HCT116 (cell line): ENCODE measurements at regions not wholly inside any gene's neighbourhood (a gene's known extent, or its start where the extent isn't known, plus 50 kb on each side); places are given as distances from the start of the nearest gene placed in this dataset.

ENCODE experiments used
- ATAC-seq: fragments of 200-7000 bp; cut with Tn5 transposase; 2 replicates; pipeline ENCODE4 v1.9.1; 2020; ENCODE audit warnings: mild to moderate bottlenecking, moderate library complexity
- BruUV-seq: library from RNA; stranded (reverse); fragments of 400-500 nt; replicated peaks from 2 replicates; lab custom pipeline; 2021; lab: Mats Ljungman, UMichigan
- CTCF ChIA-PET: fragments of 300-600 bp; sonication (Branson Sonifier 250); formaldehyde crosslinking; loops from one replicate; lab custom pipeline; 2021; ENCODE audit warnings: antibody characterized with exemption; lab: Charles Lee
- POLR2A ChIA-PET: fragments of 300-600, 350-600 bp; sonication (Branson Sonifier 250); formaldehyde crosslinking; loops from one replicate; lab custom pipeline; 2021; ENCODE audit warnings: antibody characterized with exemption; lab: Charles Lee
- RAD21 ChIA-PET, 2 experiments: fragments of 300-600 bp; sonication (Branson Sonifier 250); formaldehyde crosslinking; loops; one replicate each; lab custom pipeline; 2023; ENCODE audit warnings: low total read pairs in 2 of 2; ENCODE audit not compliant: uncharacterized antibody in 2 of 2, unreplicated experiment in 2 of 2, low non-redundant PET in 1 of 2; lab: Charles Lee
- DNase-seq: peaks from one replicate; pipeline ENCODE4 v3.0.0-alpha.2; 2010; ENCODE audit warnings: low read depth, low spot score
- H2AFZ ChIP-seq: fragments of 200-600 bp; shearing (Covaris generic), sonication (generic); 2 replicates; pipeline ENCODE4 v1.6.1; 2017; ENCODE audit warnings: low read depth, mixed run types, mixed read lengths, antibody characterized with exemption, low read length; ENCODE audit not compliant: poor library complexity, severe bottlenecking
- H3K27ac ChIP-seq: 2 replicates; pipeline ENCODE4 v1.5.1; 2012; ENCODE audit warnings: low read depth, low read length
- H3K27me3 ChIP-seq: fragments of 200-600 bp; sonication (generic); 2 replicates; pipeline ENCODE4 v1.6.1; 2016; ENCODE audit warnings: mixed run types, low read length, mixed read lengths; ENCODE audit not compliant: insufficient read depth
- H3K36me3 ChIP-seq, 2 experiments: fragments of 200-500 bp in 1 of 2; fragments of 200-600 bp in 1 of 2; sonication (Bioruptor generic) in 1 of 2; sonication (generic) in 1 of 2; 2 replicates each; pipeline versions ENCODE4 v1.5.1 to v1.6.1; 2014 to 2016; ENCODE audit warnings: low read length in 2 of 2, inconsistent platforms in 1 of 2, mixed read lengths in 1 of 2, mixed run types in 1 of 2; ENCODE audit not compliant: insufficient read depth in 2 of 2, control insufficient read depth in 1 of 2
- H3K4me1 ChIP-seq, 2 experiments: fragments of 200-600 bp in 1 of 2; sonication (generic) in 1 of 2; 2 replicates each; pipeline versions ENCODE4 v1.5.1 to v1.6.1; 2012 to 2017; ENCODE audit warnings: low read length in 2 of 2, inconsistent platforms in 1 of 2, mild to moderate bottlenecking in 1 of 2, mixed read lengths in 1 of 2, mixed run types in 1 of 2, moderate library complexity in 1 of 2; ENCODE audit not compliant: insufficient read depth in 2 of 2, control insufficient read depth in 1 of 2
- H3K4me2 ChIP-seq: fragments of 200-600 bp; sonication (generic); 2 replicates; pipeline ENCODE4 v1.6.1; 2017; ENCODE audit warnings: mixed run types, low read length, mixed read lengths
- H3K4me3 ChIP-seq, 2 experiments: fragments of 200-600 bp in 1 of 2; sonication (generic) in 1 of 2; replicated peaks in 1 of 2; 2 replicates each; pipeline ENCODE4 v1.5.1; 2011 to 2016; ENCODE audit warnings: low read length in 2 of 2, control low read depth in 1 of 2, low read depth in 1 of 2, mild to moderate bottlenecking in 1 of 2, mixed read lengths in 1 of 2, mixed run types in 1 of 2
- H3K79me2 ChIP-seq: fragments of 200-600 bp; sonication (generic); 2 replicates; pipeline ENCODE4 v1.6.1; 2017; ENCODE audit warnings: mild to moderate bottlenecking, mixed run types, low read length, moderate library complexity, mixed read lengths; ENCODE audit not compliant: insufficient read depth
- H3K9ac ChIP-seq: fragments of 200-600 bp; sonication (generic); 2 replicates; pipeline ENCODE4 v1.6.1; 2016; ENCODE audit warnings: low read length, mixed read lengths
- H3K9me2 ChIP-seq: fragments of 200-600 bp; sonication (generic), shearing (Covaris generic); 2 replicates; pipeline ENCODE4 v1.6.1; 2017; ENCODE audit warnings: mixed run types, mild to moderate bottlenecking, moderate library complexity; ENCODE audit not compliant: insufficient read depth
- H3K9me3 ChIP-seq, 2 experiments: fragments of 200-500 bp in 1 of 2; fragments of 200-600 bp in 1 of 2; sonication (Bioruptor generic) in 1 of 2; sonication (generic) in 1 of 2; 2 replicates each; pipeline ENCODE4 v1.6.1; 2014 to 2017; ENCODE audit warnings: low read length in 2 of 2, mixed read lengths in 2 of 2, inconsistent platforms in 1 of 2, low read depth in 1 of 2, mild to moderate bottlenecking in 1 of 2, mixed run types in 1 of 2, moderate library complexity in 1 of 2; ENCODE audit not compliant: control insufficient read depth in 1 of 2, insufficient read depth in 1 of 2
- H4K20me1 ChIP-seq: fragments of 200-600 bp; sonication (generic), shearing (Covaris generic); 2 replicates; pipeline ENCODE4 v1.6.1; 2017; ENCODE audit warnings: mixed run types, mild to moderate bottlenecking, moderate library complexity; ENCODE audit not compliant: insufficient read depth
- CBX3 ChIP-seq: IDR thresholded peaks from 2 replicates; pipeline ENCODE4 v1.6.1; 2012; ENCODE audit warnings: low read depth
- RAD21 ChIP-seq: IDR thresholded peaks from 2 replicates; pipeline ENCODE4 v1.6.1; 2012; ENCODE audit warnings: low read depth, mild to moderate bottlenecking
- SRF ChIP-seq: IDR thresholded peaks from 2 replicates; pipeline ENCODE4 v1.6.1; 2012; ENCODE audit warnings: low read depth
- TCF7L2 ChIP-seq: IDR thresholded peaks from 2 replicates; pipeline ENCODE4 v1.7.0; 2011; ENCODE audit warnings: borderline replicate concordance, inconsistent platforms; ENCODE audit not compliant: insufficient read depth, insufficient read length; ENCODE audit errors: extremely low read depth
- YY1 ChIP-seq: IDR thresholded peaks from 2 replicates; pipeline ENCODE4 v1.6.1; 2011; ENCODE audit warnings: low read length, low read depth, moderate library complexity, mild to moderate bottlenecking; ENCODE audit not compliant: insufficient replicate concordance; ENCODE audit errors: extremely low read depth
- ZFX ChIP-seq: fragments of 450-650 bp; IDR thresholded peaks from 2 replicates; pipeline ENCODE4 v1.6.1; 2017
- intact Hi-C: fragments of 100-400 bp; cut with micrococcal nuclease; formaldehyde crosslinking; loops from 2 replicates; pipeline ENCODE4 v1.10.0; 2022
- TF ChIP-seq, protein P1 (sequence below), 3 experiments: fragments of 200-600 bp in 1 of 3; sonication (generic) in 1 of 3; IDR thresholded peaks in 2 of 3; conservative IDR thresholded peaks in 1 of 3; 2 replicates each; pipeline ENCODE4 v1.5.1; 2012 to 2017; ENCODE audit warnings: low read depth in 2 of 3, low read length in 2 of 3, antibody characterized with exemption in 1 of 3, borderline replicate concordance in 1 of 3, control low read depth in 1 of 3, mild to moderate bottlenecking in 1 of 3, mixed read lengths in 1 of 3, mixed run types in 1 of 3, moderate library complexity in 1 of 3; ENCODE audit not compliant: insufficient read depth in 1 of 3

DNA sequence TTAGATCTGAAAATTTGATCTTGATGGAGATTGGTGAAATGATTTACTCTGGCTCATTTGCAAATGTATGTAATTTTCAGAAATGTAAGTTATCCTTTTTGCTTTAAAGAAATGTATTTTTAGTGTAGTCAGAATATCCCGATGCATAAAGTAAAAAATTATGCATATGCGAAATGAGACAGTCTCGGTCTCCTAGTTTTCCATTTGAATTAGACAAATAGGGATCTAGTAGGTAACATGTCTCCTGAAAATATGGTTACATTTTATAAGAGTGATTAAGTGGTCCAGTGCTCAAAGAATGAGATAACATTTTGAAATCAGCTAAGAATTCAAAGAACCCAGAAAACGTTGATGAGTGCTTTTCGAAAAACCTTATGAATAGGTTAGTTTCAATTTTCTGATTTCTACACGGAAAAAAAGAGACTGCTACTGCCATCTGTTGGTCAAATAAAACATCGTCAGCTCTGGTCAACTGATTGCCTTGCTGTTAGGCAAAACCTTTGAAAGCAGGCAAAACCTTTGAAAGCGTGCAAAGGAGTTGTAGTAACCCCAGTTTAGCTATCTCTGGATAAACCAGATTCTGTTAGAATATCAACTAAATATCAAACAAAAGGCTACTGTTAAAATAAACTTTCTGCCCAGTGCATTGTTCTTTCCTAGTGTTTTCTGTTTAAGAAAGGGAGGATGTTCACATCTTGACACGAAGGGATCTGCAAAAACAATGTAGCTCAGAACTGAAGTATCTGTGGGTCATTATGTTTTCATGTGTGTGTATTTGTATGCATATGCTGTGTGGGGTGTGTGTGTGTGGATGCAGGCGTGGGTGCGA is 59.3 kb upstream of the CHMP2B start:
- no TSS peak for BruUV-seq
- RAD21 ChIA-PET: no interaction called here
- Histone ChIP-seq H3K27me3 (no peaks in the 10 kb centered on the region), H3K4me3 (peak overlapping the region; percentile 32 to 38), H3K36me3 (no peaks in the 10 kb centered on the region), H3K4me2 (peak overlapping the region; percentile 52), H3K9ac (no peak overlapping the region), H4K20me1 (no peaks in the 10 kb centered on the region), H3K9me2 (no peaks in the 10 kb centered on the region), H3K4me1 (no peaks in the 10 kb centered on the region), H2AFZ (peak overlapping the region; percentile 25), H3K27ac (no peak overlapping the region), H3K9me3 (no peaks in the 10 kb centered on the region), H3K79me2 (no peaks in the 10 kb centered on the region)
- POLR2A ChIA-PET: no interaction called here
- ATAC-seq (peak; percentile 76), DNase-seq (peak; percentile 46)
- TF ChIP-seq CBX3 (no peak), RAD21 (peak; percentile 47), YY1 (no peak), ZFX (no peak), SRF (no peak), TCF7L2 (no peak)
- TF ChIP-seq, protein P1, sequence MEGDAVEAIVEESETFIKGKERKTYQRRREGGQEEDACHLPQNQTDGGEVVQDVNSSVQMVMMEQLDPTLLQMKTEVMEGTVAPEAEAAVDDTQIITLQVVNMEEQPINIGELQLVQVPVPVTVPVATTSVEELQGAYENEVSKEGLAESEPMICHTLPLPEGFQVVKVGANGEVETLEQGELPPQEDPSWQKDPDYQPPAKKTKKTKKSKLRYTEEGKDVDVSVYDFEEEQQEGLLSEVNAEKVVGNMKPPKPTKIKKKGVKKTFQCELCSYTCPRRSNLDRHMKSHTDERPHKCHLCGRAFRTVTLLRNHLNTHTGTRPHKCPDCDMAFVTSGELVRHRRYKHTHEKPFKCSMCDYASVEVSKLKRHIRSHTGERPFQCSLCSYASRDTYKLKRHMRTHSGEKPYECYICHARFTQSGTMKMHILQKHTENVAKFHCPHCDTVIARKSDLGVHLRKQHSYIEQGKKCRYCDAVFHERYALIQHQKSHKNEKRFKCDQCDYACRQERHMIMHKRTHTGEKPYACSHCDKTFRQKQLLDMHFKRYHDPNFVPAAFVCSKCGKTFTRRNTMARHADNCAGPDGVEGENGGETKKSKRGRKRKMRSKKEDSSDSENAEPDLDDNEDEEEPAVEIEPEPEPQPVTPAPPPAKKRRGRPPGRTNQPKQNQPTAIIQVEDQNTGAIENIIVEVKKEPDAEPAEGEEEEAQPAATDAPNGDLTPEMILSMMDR (IDR thresholded peaks at IDR 0.05 in 2 of 3, conservative IDR thresholded peaks at IDR 0.05 in 1 of 3; ENCODE audit: borderline replicate concordance in 1 of 3, insufficient read depth in 1 of 3, low read depth in 2 of 3, low read length in 2 of 3): peak; percentile 20 to 76 (median 58); a peak in 5 of 6 replicates
- CTCF ChIA-PET: no interaction called here
- intact Hi-C loops: loop anchor here (1.0 to 10.0 kb wide), 3 partner anchors 193 to 463 kb away; no protein-coding TSS in a partner anchor
